ENCODE measurements at regions not wholly inside any gene's neighbourhood (a gene's known extent, or its start where the extent isn't known, plus 50 kb on each side); places are given as distances from the start of the nearest gene placed in this dataset.

GRCh38 chr1:47703156-47703825 is 265.4 kb downstream of the FOXD2 start:
- DNase-seq (ENCODE audit: low spot score in 2 of 2), result peak; percentile 54 to 88
- 51 to 55% methylated on average over 9 of the region's 9 CpGs for WGBS, 2 donors
- intact Hi-C loops (cut with DNase I; ENCODE audit: low total_unique reads), result no loop called here
- TF ChIP-seq POLR2A (IDR thresholded peaks at IDR 0.05), result no peak
- no peak overlapping the region for H3K4me3 ChIP-seq (ENCODE audit: low read depth, poor library complexity, severe bottlenecking)

GRCh38 chr1:47703981-47704596 is 266.2 kb downstream of the FOXD2 start:
- 63 to 65% methylated on average over 8 of the region's 8 CpGs for WGBS, 2 donors
- intact Hi-C loops (cut with DNase I; ENCODE audit: low total_unique reads), result no loop called here
- no peak for TF ChIP-seq POLR2A (IDR thresholded peaks at IDR 0.05)
- TF ChIP-seq CTCF (IDR thresholded peaks at IDR 0.05), result no peak
- DNase-seq (ENCODE audit: low spot score in 2 of 2), result no peak
- H3K4me3 ChIP-seq (ENCODE audit: low read depth, poor library complexity, severe bottlenecking), result no peak overlapping the region

GRCh38 chr1:47705517-47706130 is 267.8 kb downstream of the FOXD2 start:
- no peak overlapping the region for H3K4me3 ChIP-seq (ENCODE audit: low read depth, poor library complexity, severe bottlenecking)
- WGBS, 2 donors, result 46 to 57% methylated on average over 6 of the region's 6 CpGs
- intact Hi-C loops (cut with DNase I; ENCODE audit: low total_unique reads), result no loop called here
- TF ChIP-seq CTCF (IDR thresholded peaks at IDR 0.05) (no peak), POLR2A (IDR thresholded peaks at IDR 0.05) (no peak)
- no peak for DNase-seq (ENCODE audit: low spot score in 2 of 2)

GRCh38 chr1:47707503-47707902 is 269.7 kb downstream of the FOXD2 start:
- TF ChIP-seq POLR2A (IDR thresholded peaks at IDR 0.05) (no peak), CTCF (IDR thresholded peaks at IDR 0.05) (no peak)
- intact Hi-C loops (cut with DNase I; ENCODE audit: low total_unique reads), result no loop called here
- WGBS, 2 donors, result 54 to 60% methylated on average over 3 to 6 of the region's 6 CpGs
- no peak for DNase-seq (ENCODE audit: low spot score in 2 of 2)
- H3K4me3 ChIP-seq (ENCODE audit: low read depth, poor library complexity, severe bottlenecking), result no peak overlapping the region

- TF ChIP-seq POLR2A (IDR thresholded peaks at IDR 0.05) (no peak), CTCF (IDR thresholded peaks at IDR 0.05) (no peak)
- no peak overlapping the region for H3K4me3 ChIP-seq (ENCODE audit: low read depth, poor library complexity, severe bottlenecking)
- intact Hi-C loops (cut with DNase I; ENCODE audit: low total_unique reads), result no loop called here
- WGBS, 2 donors, result 13 to 16% methylated on average over 20 to 21 of the region's 21 CpGs
- DNase-seq (ENCODE audit: low spot score in 2 of 2), result no peak
Measured at GRCh38 chr1:47708019-47708535, 270.2 kb downstream of the FOXD2 start.

GRCh38 chr1:47708658-47709018 is 270.8 kb downstream of the FOXD2 start:
- TF ChIP-seq CTCF (IDR thresholded peaks at IDR 0.05), result no peak
- TF ChIP-seq POLR2A (IDR thresholded peaks at IDR 0.05), result no peak
- intact Hi-C loops (cut with DNase I; ENCODE audit: low total_unique reads), result no loop called here
- DNase-seq (ENCODE audit: low spot score in 2 of 2), result no peak
- WGBS, 2 donors, result 5 to 7% methylated on average over 25 of the region's 25 CpGs
- no peak overlapping the region for H3K4me3 ChIP-seq (ENCODE audit: low read depth, poor library complexity, severe bottlenecking)

Data from lower leg skin (tissue), 4 donors.